ENCODE measurements at regions not wholly inside any gene's neighbourhood (a gene's known extent, or its start where the extent isn't known, plus 50 kb on each side); places are given as distances from the start of the nearest gene placed in this dataset.

GRCh38 chr7:17036584-17036983, 154.8 kb upstream of the AGR3 start:
- TF ChIP-seq EZH2 (IDR thresholded peaks at IDR 0.05; ENCODE audit: insufficient read depth, poor library complexity, severe bottlenecking) (no peak), EZH2phosphoT487 (IDR thresholded peaks at IDR 0.05; ENCODE audit: insufficient read depth, low read depth) (no peak)
